Renal cortex interstitium (tissue), 11 donors: ENCODE measurements at regions not wholly inside any gene's neighbourhood (a gene's known extent, or its start where the extent isn't known, plus 50 kb on each side); places are given as distances from the start of the nearest gene placed in this dataset.

Experiments used
- DNase-seq, 11 donors: peaks; one replicate each; pipeline ENCODE4 v3.0.0-alpha.2; 2013; ENCODE audit warnings: low read depth in 9 of 11, low spot score in 4 of 11; ENCODE audit errors: extremely low read depth in 1 of 11

GRCh38 chr4:136457004-136457403, 1075.3 kb downstream of the PCDH18 start:
- DNase-seq = no peak

- DNase-seq = no peak
Observed at GRCh38 chr4:136443006-136443405, 1089.3 kb downstream of the PCDH18 start.

GRCh38 chr4:136442447-136442846, 1089.8 kb downstream of the PCDH18 start:
- no peak for DNase-seq

- DNase-seq = no peak
Observed at GRCh38 chr4:136441629-136442282, 1090.5 kb downstream of the PCDH18 start.

GRCh38 chr4:136438645-136439044, 1093.6 kb downstream of the PCDH18 start:
- no peak for DNase-seq

GRCh38 chr4:136424052-136424451, 1108.2 kb downstream of the PCDH18 start:
- no peak for DNase-seq

- DNase-seq = no peak
Observed at GRCh38 chr4:136414981-136415380, 1117.3 kb downstream of the PCDH18 start.

- no peak for DNase-seq
Observed at GRCh38 chr4:136412708-136413107, 1119.6 kb downstream of the PCDH18 start.

GRCh38 chr4:136400829-136401228, 1131.5 kb downstream of the PCDH18 start:
- DNase-seq = no peak

GRCh38 chr4:136395212-136395722, 1137.0 kb downstream of the PCDH18 start:
- DNase-seq = no peak

- no peak for DNase-seq
Observed at GRCh38 chr4:136392576-136392975, 1139.7 kb downstream of the PCDH18 start.

GRCh38 chr4:136390824-136391223, 1141.5 kb downstream of the PCDH18 start:
- no peak for DNase-seq

- DNase-seq = no peak
Observed at GRCh38 chr4:136383082-136383481, 1149.2 kb downstream of the PCDH18 start.

- DNase-seq = no peak
Observed at GRCh38 chr4:136371231-136371630, 1161.1 kb downstream of the PCDH18 start.

GRCh38 chr4:136369073-136369472, 1163.2 kb downstream of the PCDH18 start:
- DNase-seq = no peak

- DNase-seq = no peak
Observed at GRCh38 chr4:136357556-136357955, 1174.7 kb downstream of the PCDH18 start.

- DNase-seq = no peak
Observed at GRCh38 chr4:136355970-136356369, 1176.3 kb downstream of the PCDH18 start.

- no peak for DNase-seq
Observed at GRCh38 chr4:136343340-136343739, 1189.0 kb downstream of the PCDH18 start.

GRCh38 chr4:136342666-136343065, 1189.6 kb downstream of the PCDH18 start:
- no peak for DNase-seq

GRCh38 chr4:136337216-136337615, 1195.1 kb downstream of the PCDH18 start:
- no peak for DNase-seq

GRCh38 chr4:136336479-136336878, 1195.8 kb downstream of the PCDH18 start:
- no peak for DNase-seq
